Stomach (tissue), 8 donors: ENCODE measurements at regions not wholly inside any gene's neighbourhood (a gene's known extent, or its start where the extent isn't known, plus 50 kb on each side); places are given as distances from the start of the nearest gene placed in this dataset.

Source experiments
- DNase-seq, 2 donors: peaks; one replicate each; pipeline versions ENCODE4 v3.0.0 to v3.0.0-alpha.2; 2013 to 2019
- H3K27ac ChIP-seq, 5 donors: fragments of 200-600 bp in 4 of 5; sonication (generic) in 4 of 5; one replicate each; pipeline ENCODE4 v1.5.1; 2013 to 2019; ENCODE audit warnings: mild to moderate bottlenecking in 1 of 5, moderate library complexity in 1 of 5
- H3K27me3 ChIP-seq, 3 donors: fragments of 200-600 bp; sonication (generic); one replicate each; pipeline ENCODE4 v1.5.1; 2017 to 2019; ENCODE audit warnings: mixed run types in 1 of 3
- H3K36me3 ChIP-seq, 4 donors: fragments of 200-600 bp; sonication (generic); 1 replicate in 3 of 4; 2 replicates in 1 of 4; pipeline ENCODE4 v1.5.1; 2016 to 2019
- H3K4me1 ChIP-seq, 4 donors: fragments of 200-600 bp; sonication (generic); one replicate each; pipeline ENCODE4 v1.5.1; 2016 to 2019
- H3K4me3 ChIP-seq, 4 donors: fragments of 200-600 bp; sonication (generic) in 3 of 4; one replicate each; pipeline ENCODE4 v1.5.1; 2016 to 2019; ENCODE audit warnings: mild to moderate bottlenecking in 1 of 4
- H3K9me3 ChIP-seq, 4 donors: fragments of 200-600 bp; sonication (generic); one replicate each; pipeline ENCODE4 v1.5.1; 2016 to 2019
- CTCF ChIP-seq, 7 experiments: fragments of 450-650 bp in 4 of 7; fragments of 200-600 bp in 3 of 7; sonication (generic) in 3 of 7; IDR thresholded peaks; one replicate each; pipeline ENCODE4 v1.5.1; 2016 to 2019; ENCODE audit warnings: antibody characterized with exemption in 7 of 7, control low read depth in 2 of 7, mild to moderate bottlenecking in 1 of 7
- EP300 ChIP-seq: sonication (generic); formaldehyde crosslinking; IDR thresholded peaks from one replicate; pipeline ENCODE4 v1.6.1; 2017; ENCODE audit warnings: antibody characterized with exemption
- POLR2A ChIP-seq, 4 donors: fragments of 450-650 bp; IDR thresholded peaks; one replicate each; pipeline ENCODE4 v1.6.1; 2016; ENCODE audit warnings: antibody characterized with exemption in 4 of 4, control low read depth in 2 of 4, mild to moderate bottlenecking in 1 of 4, moderate library complexity in 1 of 4
- POLR2AphosphoS5 ChIP-seq, 3 donors: sonication (generic); formaldehyde crosslinking; IDR thresholded peaks; one replicate each; pipeline ENCODE4 v1.6.1; 2016; ENCODE audit warnings: antibody characterized with exemption in 3 of 3
- WGBS, 5 donors: extraction: QIAGEN DNeasy Blood & Tissue Kit in 3 of 5; methylation state at CpG; one replicate each; pipeline versions ENCODE4 v1.1.5 to v1.1.7; 2013 to 2018; 5-methylcytosine and 5-hydroxymethylcytosine counted together
- intact Hi-C: fragments of 100-400 bp; cut with DNase I; formaldehyde crosslinking; loops from one replicate; pipeline ENCODE4 v1.15.1; 2023; ENCODE audit warnings: low total_unique reads
- donor health status: healthy with polysubstance abuse.
- donor health status: Bipolar disorder and iron deficiency.
- donor health status: healthy.

- Histone ChIP-seq H3K4me3 (no peak overlapping the region), H3K4me1 (no peaks in the 10 kb centered on the region), H3K27me3 (no peaks in the 10 kb centered on the region), H3K27ac (no peak overlapping the region), H3K36me3 (no peaks in the 10 kb centered on the region), H3K9me3 (peaks cover 0 to 5% (median 0%) of the 10 kb centered on the region in 4 donors)
- TF ChIP-seq CTCF (IDR thresholded peaks at IDR 0.05) (no peak), POLR2AphosphoS5 (IDR thresholded peaks at IDR 0.05) (no peak), POLR2A (IDR thresholded peaks at IDR 0.05) (no peak), EP300 (no peak)
- DNase-seq, result no peak
- intact Hi-C loops, result no loop called here
- WGBS, 5 donors, result 40 to 50% (median 45%) methylated on average over 4 of the region's 4 CpGs
Observed at GRCh38 chr5:162288647-162289296, 221.2 kb downstream of the GABRG2 start.

- no peak for TF ChIP-seq POLR2AphosphoS5 (IDR thresholded peaks at IDR 0.05)
- TF ChIP-seq CTCF (IDR thresholded peaks at IDR 0.05), result no peak
- no peak for TF ChIP-seq EP300
- no peak for TF ChIP-seq POLR2A (IDR thresholded peaks at IDR 0.05)
- Histone ChIP-seq H3K4me3 (no peak overlapping the region), H3K27ac (no peak overlapping the region), H3K9me3 (peaks cover 0 to 5% (median 0%) of the 10 kb centered on the region in 4 donors), H3K36me3 (no peaks in the 10 kb centered on the region), H3K4me1 (no peaks in the 10 kb centered on the region), H3K27me3 (no peaks in the 10 kb centered on the region)
- WGBS, 5 donors, result 14 to 28% (median 25%) methylated on average over 2 of the region's 2 CpGs
- intact Hi-C loops, result no loop called here
- no peak for DNase-seq
Observed at GRCh38 chr5:162289489-162289888, 221.9 kb downstream of the GABRG2 start.

- H3K27ac ChIP-seq, result no peak overlapping the region
- intact Hi-C loops, result no loop called here
- H3K27me3 ChIP-seq, result no peaks in the 10 kb centered on the region
- TF ChIP-seq POLR2AphosphoS5 (IDR thresholded peaks at IDR 0.05) (no peak), POLR2A (IDR thresholded peaks at IDR 0.05) (no peak)
- no peaks in the 10 kb centered on the region for H3K4me1 ChIP-seq
- H3K36me3 ChIP-seq, result no peaks in the 10 kb centered on the region
- 75 to 92% (median 84%) methylated on average over 2 of the region's 2 CpGs for WGBS, 5 donors
- peaks cover 4 to 22% (median 7%) of the 10 kb centered on the region in 4 donors for H3K9me3 ChIP-seq
- no peak for DNase-seq
- H3K4me3 ChIP-seq, result no peak overlapping the region
Observed at GRCh38 chr5:162299793-162300192, 232.2 kb downstream of the GABRG2 start.

GRCh38 chr5:162301356-162301755 is 233.8 kb downstream of the GABRG2 start:
- no peak for DNase-seq
- Histone ChIP-seq H3K27ac (no peak overlapping the region), H3K4me3 (no peak overlapping the region), H3K27me3 (no peaks in the 10 kb centered on the region), H3K9me3 (peaks cover 4 to 32% (median 7%) of the 10 kb centered on the region in 4 donors), H3K4me1 (no peaks in the 10 kb centered on the region), H3K36me3 (no peaks in the 10 kb centered on the region)
- intact Hi-C loops, result no loop called here
- TF ChIP-seq POLR2A (IDR thresholded peaks at IDR 0.05) (no peak), POLR2AphosphoS5 (IDR thresholded peaks at IDR 0.05) (no peak), CTCF (IDR thresholded peaks at IDR 0.05) (no peak), EP300 (no peak)

- Histone ChIP-seq H3K4me3 (no peak overlapping the region), H3K27me3 (no peaks in the 10 kb centered on the region), H3K27ac (no peak overlapping the region), H3K36me3 (no peaks in the 10 kb centered on the region), H3K4me1 (no peaks in the 10 kb centered on the region), H3K9me3 (peaks cover 0 to 21% (median 9%) of the 10 kb centered on the region in 4 donors)
- WGBS, 5 donors, result 20 to 34% (median 32%) methylated on average over 3 of the region's 3 CpGs
- peak in 1 of 2 donors; percentile 64 for DNase-seq
- TF ChIP-seq POLR2AphosphoS5 (IDR thresholded peaks at IDR 0.05) (no peak), POLR2A (IDR thresholded peaks at IDR 0.05) (no peak), EP300 (no peak), CTCF (IDR thresholded peaks at IDR 0.05) (no peak)
- intact Hi-C loops, result no loop called here
Observed at GRCh38 chr5:162323466-162323865, 255.9 kb downstream of the GABRG2 start.
